Keratinocyte (primary cell): ENCODE measurements at regions not wholly inside any gene's neighbourhood (a gene's known extent, or its start where the extent isn't known, plus 50 kb on each side); places are given as distances from the start of the nearest gene placed in this dataset.

ENCODE experiments used
- EZH2 ChIP-seq: IDR thresholded peaks from one replicate; pipeline ENCODE4 v1.6.1; 2012; ENCODE audit warnings: inconsistent platforms, mild to moderate bottlenecking, low read length, moderate library complexity
- TF ChIP-seq, protein P1 (sequence below), 3 experiments: IDR thresholded peaks in 1 of 3; conservative IDR thresholded peaks in 1 of 3; optimal IDR thresholded peaks in 1 of 3; 2 replicates in 2 of 3; 3 replicates in 1 of 3; pipeline versions ENCODE3 to v1.5.1; 2011; ENCODE audit warnings: low read length in 3 of 3, mild to moderate bottlenecking in 3 of 3, moderate library complexity in 2 of 3, control low read depth in 1 of 3, inconsistent platforms in 1 of 3; ENCODE audit not compliant: insufficient read depth in 2 of 3; ENCODE audit errors: extremely low read depth in 1 of 3

DNA sequence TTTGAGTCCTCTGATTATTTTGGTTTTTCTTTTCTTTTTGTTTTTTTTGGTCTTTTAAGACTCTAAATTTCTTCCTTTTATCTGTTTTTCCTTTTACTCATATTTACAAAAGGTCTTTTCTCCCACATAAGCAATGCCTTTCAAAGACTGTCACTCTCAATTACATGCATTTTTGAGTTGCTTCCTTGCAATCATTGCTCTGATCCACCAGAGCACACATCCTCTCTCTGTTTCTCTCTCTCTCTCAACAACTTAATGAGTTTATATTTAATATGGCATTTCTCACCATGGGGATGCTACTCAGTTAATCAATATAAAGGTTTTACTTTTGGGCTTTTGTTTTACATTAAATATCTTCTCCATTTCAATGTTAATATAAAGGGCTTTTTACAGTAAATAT, 62.7 kb upstream of the OR10AD1 start:
- TF ChIP-seq, protein P1, sequence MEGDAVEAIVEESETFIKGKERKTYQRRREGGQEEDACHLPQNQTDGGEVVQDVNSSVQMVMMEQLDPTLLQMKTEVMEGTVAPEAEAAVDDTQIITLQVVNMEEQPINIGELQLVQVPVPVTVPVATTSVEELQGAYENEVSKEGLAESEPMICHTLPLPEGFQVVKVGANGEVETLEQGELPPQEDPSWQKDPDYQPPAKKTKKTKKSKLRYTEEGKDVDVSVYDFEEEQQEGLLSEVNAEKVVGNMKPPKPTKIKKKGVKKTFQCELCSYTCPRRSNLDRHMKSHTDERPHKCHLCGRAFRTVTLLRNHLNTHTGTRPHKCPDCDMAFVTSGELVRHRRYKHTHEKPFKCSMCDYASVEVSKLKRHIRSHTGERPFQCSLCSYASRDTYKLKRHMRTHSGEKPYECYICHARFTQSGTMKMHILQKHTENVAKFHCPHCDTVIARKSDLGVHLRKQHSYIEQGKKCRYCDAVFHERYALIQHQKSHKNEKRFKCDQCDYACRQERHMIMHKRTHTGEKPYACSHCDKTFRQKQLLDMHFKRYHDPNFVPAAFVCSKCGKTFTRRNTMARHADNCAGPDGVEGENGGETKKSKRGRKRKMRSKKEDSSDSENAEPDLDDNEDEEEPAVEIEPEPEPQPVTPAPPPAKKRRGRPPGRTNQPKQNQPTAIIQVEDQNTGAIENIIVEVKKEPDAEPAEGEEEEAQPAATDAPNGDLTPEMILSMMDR (optimal IDR thresholded peaks at IDR 0.05 in 1 of 3, IDR thresholded peaks at IDR 0.05 in 1 of 3, conservative IDR thresholded peaks at IDR 0.05 in 1 of 3; ENCODE audit: extremely low read depth in 1 of 3, insufficient read depth in 2 of 3, low read length in 3 of 3) = no peak
- no peak for TF ChIP-seq EZH2
